NAMALWA (cell line): ENCODE measurements at regions not wholly inside any gene's neighbourhood (a gene's known extent, or its start where the extent isn't known, plus 50 kb on each side); places are given as distances from the start of the nearest gene placed in this dataset.
"Not testable (repeated sequence)": the region's sequence is repeated elsewhere in the genome, so short reads cannot be mapped to it uniquely, and the experiment has no call there.

ENCODE experiments used
- DNase-seq: peaks from one replicate; pipeline ENCODE4 v3.0.0-alpha.2; 2015; ENCODE audit warnings: low spot score

DNA sequence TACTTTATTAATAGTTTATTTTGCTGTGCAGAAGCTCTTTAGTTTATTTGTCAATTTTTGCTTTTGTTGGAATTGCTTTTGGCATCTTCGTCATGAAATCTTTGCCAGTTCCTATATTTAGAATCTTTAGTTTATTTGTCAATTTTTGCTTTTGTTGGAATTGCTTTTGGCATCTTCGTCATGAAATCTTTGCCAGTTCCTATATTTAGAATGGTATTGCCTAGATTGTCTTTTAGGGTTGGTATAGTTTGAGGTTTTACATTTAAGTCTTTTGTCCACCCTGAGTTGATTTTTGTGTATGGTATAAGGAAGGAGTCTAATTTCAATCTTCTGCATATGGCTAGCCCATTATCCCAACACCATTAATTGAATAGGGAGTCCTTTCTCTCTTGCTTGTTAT lies 93.9 kb upstream of the TCF21 start:
- DNase-seq: not testable (repeated sequence)

DNA sequence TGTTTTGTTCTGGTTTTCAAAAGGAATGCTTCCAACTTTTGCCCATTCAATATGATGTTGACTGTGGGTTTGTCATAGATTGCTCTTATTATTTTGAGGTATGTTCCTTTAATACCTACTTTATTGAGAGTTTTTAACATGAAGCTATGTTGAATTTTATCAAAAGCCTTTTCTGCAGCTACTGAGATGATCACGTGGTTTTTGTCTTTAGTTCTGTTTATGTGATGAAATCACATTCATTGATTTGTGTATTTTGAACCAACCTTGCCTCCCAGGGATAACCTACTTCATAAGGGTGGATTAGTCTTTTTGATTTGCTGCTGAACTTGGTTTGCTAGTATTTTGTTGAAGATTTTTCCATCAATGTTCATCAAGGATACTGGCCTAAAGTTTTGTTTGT lies 92.7 kb upstream of the TCF21 start:
- DNase-seq: no peak

DNA sequence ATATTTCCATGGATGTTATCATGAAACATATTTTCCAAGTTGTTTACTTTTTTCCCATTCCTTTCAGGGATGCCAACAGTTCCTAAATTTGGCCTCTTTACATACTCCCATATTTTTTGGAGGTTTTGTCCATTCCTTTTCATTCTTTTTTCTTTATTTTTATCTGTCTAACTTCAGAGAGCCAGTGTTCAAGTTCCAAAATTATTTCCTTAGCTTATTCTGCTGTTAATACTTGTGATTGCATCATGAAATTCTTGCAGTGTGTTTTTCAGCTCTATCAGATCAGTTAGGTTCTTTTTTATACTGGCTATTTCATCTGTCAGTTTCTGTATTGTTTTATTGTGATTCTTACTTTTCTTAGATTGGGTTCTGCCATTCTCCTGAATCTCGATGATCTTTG lies 89.9 kb upstream of the TCF21 start:
- no peak for DNase-seq

DNA sequence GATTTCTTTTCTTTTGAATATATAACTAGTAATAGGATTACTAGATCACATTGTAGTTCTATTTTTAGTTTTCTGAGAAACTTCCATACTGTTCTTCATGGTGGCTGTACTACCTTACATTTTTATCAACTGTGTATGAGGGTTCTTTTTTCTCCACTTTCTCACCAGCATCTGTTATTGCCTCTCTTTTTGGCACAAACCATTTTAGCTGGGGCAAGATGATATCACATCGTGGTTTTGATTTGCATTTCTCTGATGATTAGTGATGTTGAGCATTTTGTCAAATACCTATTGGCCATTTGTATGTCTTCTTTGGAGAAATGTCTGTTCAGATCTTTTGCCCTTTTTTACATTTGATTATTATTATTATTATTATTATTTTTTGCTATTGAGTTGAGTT lies 86.1 kb upstream of the TCF21 start:
- DNase-seq: no peak

- no peak for DNase-seq
Observed at GRCh38 chr6:133804265-133804664, 84.6 kb upstream of the TCF21 start.

DNA sequence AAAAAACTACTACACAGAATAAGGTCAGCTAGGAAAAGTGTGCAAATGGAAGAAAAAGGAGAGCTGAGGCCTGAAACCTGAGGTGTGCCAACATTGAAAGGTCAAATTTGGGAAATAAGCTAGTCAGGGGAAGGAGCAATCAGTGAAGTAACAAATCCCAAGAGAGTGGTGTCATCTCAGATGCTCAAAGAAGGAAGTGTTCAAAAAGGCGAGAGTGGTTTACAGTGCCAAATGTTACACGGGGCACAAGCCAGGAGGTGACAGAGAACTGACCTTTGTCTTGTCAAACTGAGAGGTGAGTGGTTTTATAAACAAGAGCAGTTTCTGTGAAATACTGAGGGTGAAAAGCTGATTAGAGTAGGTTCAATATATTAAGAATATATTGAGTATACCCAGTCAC lies 83.0 kb upstream of the TCF21 start:
- DNase-seq: no peak

GRCh38 chr6:133806382-133807140 lies 82.4 kb upstream of the TCF21 start:
- no peak for DNase-seq

DNA sequence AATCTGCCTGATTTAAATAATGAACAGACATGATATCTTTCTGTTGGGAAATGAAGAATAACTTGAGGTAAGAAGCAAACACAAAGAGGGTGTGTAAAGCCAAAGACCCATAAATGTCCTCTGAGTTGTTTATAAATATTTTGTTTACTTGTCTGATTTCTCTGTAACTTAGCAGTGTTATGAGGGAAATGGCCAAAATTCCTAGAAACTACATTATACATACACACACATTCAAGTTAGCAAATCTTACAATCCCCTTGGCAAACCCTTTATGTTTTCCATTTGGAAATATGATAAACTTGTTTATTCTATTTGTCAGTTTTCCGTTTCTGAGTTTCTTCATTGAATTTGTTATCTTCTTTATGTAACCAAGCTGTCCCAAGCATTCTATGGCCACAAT lies 81.4 kb upstream of the TCF21 start:
- DNase-seq: no peak

DNA sequence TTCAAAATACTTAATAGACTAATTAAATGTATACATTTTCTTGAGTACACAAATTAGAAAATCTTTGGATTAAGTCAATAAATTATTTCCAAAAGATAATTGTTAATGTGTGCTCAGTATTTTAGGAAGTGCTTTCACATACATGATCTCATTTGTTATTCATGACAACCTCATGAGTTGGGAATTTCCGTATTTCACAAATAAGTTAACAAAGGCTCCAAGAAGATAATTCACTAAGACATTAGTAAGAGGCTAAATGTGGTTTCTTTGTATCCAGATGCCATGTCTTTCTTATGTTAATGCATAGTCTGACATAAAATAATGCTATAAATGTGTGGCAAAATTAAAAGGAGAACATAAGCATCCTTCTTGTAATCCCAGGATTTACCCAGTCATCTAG lies 79.5 kb upstream of the TCF21 start:
- DNase-seq: no peak

GRCh38 chr6:133811557-133811956 lies 77.4 kb upstream of the TCF21 start:
- no peak for DNase-seq

DNA sequence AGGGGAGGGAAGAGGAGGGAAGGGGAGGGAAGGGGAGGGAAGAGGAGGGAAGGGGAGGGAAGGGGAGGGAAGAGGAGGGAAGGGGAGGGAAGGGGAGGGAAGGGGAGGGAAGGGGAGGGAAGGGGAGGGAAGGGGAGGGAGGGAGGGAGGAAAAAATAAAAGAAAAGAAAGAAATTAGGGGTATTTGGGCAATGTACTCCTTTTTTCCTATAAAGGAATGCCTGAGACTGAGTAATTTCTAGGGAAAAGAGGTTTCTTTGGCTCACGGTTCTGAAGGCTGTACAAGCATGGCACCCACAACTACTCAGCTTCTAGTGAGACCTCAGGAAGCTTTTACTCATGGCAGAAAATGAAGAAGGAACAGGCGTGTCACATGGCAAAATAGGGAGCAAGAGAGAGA lies 76.5 kb upstream of the TCF21 start:
- not testable (repeated sequence) for DNase-seq

DNA sequence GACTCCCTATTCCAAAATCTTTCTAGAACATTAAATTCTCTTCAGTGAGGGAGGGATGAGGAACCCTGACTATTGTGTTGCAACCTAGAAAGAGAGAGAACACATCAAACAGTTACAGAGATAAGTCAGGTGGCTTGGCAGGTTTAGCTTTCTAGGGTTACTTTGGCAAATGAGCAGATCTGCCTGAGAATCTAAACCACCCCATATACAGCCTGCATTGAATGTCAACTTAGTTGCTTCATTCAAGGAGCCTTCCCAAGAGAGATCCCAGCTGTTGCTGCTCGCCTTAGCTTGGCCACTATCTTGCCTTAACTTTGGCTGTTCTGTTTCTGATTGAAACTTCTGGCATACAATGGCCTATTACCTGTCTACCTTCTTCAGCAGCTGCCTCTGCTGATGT lies 74.7 kb upstream of the TCF21 start:
- no peak for DNase-seq

GRCh38 chr6:133814797-133815196 lies 74.1 kb upstream of the TCF21 start:
- DNase-seq: no peak

DNA sequence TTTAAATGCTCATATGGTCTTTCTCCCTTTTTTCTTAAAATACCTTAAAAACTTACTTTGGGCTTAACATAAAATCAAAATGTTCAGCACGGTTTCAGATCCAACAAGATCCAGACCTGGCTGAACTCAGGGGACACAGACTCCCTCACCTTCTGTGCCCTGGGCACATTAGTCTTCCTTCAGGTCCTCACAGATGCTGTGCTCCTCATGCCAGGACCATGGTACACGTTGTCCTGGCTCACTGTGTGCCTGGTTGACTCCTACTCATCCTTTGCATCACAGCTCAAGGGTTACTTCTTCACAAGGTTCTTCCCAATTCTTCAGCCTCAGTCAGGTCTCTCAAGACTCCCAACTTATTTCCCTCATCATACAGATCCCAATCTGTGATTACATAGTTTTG lies 73.6 kb upstream of the TCF21 start:
- DNase-seq: no peak

GRCh38 chr6:133816171-133816570 lies 72.7 kb upstream of the TCF21 start:
- no peak for DNase-seq

- DNase-seq: peak; percentile 60
Observed at GRCh38 chr6:133817460-133818047, 71.4 kb upstream of the TCF21 start.

DNA sequence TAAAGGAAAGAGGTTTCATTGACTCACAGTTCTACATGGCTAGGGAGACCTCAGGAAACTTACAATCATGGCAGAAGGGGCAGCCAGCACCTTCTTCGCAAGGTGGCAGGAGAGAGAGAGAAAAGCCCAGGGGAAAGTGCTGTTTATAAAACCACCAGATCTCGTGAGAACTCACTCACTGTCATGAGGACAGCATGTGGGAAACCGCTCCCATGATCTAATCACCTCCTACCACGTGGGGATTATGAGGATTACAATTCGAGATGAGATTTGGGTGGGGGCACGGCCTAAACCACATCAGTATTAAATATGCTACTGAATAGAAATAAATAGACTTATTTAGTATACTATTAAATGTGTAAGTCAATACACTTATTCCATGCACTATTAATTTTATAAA lies 70.6 kb upstream of the TCF21 start:
- DNase-seq: no peak

GRCh38 chr6:133820208-133820607 lies 68.7 kb upstream of the TCF21 start:
- DNase-seq: no peak

- DNase-seq: no peak
Observed at GRCh38 chr6:133827766-133828165, 61.1 kb upstream of the TCF21 start.

GRCh38 chr6:133833949-133834359 lies 55.0 kb upstream of the TCF21 start:
- no peak for DNase-seq

DNA sequence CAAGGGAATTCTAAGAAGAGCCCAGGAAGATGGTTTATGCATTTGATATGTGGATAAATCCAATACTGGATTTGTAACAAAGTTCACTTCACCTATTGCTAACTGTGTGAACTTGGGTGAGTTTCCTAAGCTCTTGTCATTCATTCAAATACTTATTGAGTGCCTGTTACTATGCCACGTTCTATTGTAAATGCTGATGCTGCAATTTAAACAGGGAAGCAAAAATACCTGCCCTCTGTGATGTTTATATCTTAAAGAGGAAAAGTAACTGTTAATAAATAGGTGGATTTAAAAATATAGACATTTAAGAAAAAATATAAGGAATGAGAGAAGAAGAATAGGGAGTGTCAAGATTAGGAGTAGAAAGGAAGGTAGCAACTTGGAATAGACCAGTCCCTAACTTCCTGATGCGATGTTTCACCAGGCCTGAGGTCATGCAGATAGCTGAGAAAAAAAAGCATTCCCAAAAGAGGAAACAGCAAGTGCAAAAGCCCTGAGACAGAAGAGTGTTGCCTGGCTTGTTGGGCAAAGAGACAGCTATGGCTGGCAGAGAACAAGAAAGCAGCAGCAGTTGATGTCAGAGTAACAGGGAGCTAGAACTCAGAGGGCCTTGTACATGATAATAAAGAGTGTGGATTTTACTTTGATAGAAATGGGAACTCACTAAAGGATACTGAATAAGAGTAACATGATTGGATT lies 54.3 kb upstream of the TCF21 start:
- DNase-seq: no peak

- DNase-seq: no peak
Observed at GRCh38 chr6:133835901-133836300, 53.0 kb upstream of the TCF21 start.

- peak; percentile 64 for DNase-seq
Observed at GRCh38 chr6:133837801-133838349, 51.0 kb upstream of the TCF21 start.
